SH-SY5Y (cell line): ENCODE measurements at regions not wholly inside any gene's neighbourhood (a gene's known extent, or its start where the extent isn't known, plus 50 kb on each side); places are given as distances from the start of the nearest gene placed in this dataset.

Experiments
- GATA2 ChIP-seq: IDR thresholded peaks from 2 replicates; pipeline ENCODE4 v1.6.1; 2011; ENCODE audit warnings: mild to moderate bottlenecking, low read depth, low read length
- GATA3 ChIP-seq: IDR thresholded peaks from 2 replicates; pipeline ENCODE4 v1.6.1; 2011; ENCODE audit warnings: low read depth, mild to moderate bottlenecking, low read length, moderate library complexity

DNA sequence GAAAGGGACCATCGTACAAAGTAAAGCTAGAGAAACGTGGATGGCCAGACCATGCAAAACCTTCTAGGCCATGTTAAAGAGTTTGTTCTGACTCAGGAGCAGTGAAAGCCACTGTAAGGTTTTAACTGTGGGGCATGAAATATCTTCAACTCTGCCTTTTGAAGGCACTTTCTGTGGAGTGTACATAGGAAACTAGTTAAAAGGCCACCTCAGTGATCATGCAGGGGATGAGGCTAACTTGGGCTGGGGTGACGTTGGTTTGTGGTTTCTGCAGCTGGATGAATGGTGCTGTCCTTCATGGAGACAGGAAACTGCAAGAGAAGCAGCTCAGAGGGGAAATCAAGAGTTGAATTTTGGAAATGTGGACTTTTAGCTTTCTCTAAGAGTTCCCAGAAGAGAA, 190.7 kb downstream of the CDCA7 start:
- TF ChIP-seq GATA2 (no peak), GATA3 (no peak)
